Left ventricle myocardium inferior (tissue), 1 donor: ENCODE measurements at regions not wholly inside any gene's neighbourhood (a gene's known extent, or its start where the extent isn't known, plus 50 kb on each side); places are given as distances from the start of the nearest gene placed in this dataset.

ENCODE experiments used
- DNase-seq: peaks from one replicate; pipeline ENCODE4 v3.0.0-alpha.2; 2020
- H3K27ac ChIP-seq: fragments of 200-600 bp; replicated peaks from 2 replicates; pipeline ENCODE4 v1.8.0; 2021
- H3K27me3 ChIP-seq: fragments of 200-600 bp; 2 replicates; pipeline ENCODE4 v1.8.0; 2021; ENCODE audit warnings: low read depth
- H3K36me3 ChIP-seq: fragments of 200-600 bp; 2 replicates; pipeline ENCODE4 v1.8.0; 2021
- H3K4me1 ChIP-seq: fragments of 200-600 bp; 2 replicates; pipeline ENCODE4 v1.8.0; 2021
- H3K4me3 ChIP-seq: fragments of 200-600 bp; 2 replicates; pipeline ENCODE4 v1.8.0; 2021; ENCODE audit warnings: mild to moderate bottlenecking, moderate library complexity
- H3K9me3 ChIP-seq: fragments of 200-600 bp; replicated peaks from 2 replicates; pipeline ENCODE4 v1.8.0; 2021
- intact Hi-C: fragments of 100-400 bp; cut with micrococcal nuclease; formaldehyde crosslinking; loops from one replicate; pipeline ENCODE4 v1.11.0; 2022
- TF ChIP-seq, protein P1 (sequence below): fragments of 200-600 bp; IDR thresholded peaks from 2 replicates; pipeline ENCODE4 v1.8.0; 2021; ENCODE audit warnings: antibody characterized with exemption, mild to moderate bottlenecking, borderline replicate concordance
- donor health status: DM: no; HTN: yes; CAD: no; lungs with severe emphysema.

DNA sequence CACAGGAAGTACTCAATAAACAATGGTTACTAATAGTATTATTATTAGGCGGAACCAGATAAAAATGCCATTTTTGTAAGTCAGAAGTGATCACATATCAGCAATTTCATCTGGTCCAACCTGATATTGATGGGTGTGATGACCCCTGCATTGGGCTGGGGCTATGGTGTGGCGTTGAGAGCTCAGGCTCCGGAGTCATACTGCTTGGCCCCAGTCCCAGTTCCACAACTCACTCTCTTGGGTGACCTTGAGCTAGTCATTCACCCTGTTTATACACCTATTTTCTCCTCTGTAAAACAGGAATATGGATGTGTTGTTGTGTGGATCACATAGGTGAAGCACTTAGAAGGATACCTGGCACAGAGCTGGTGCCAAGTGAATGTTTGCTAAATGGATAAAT lies 229.4 kb upstream of the POU3F1 start:
- Histone ChIP-seq H3K27me3 (peaks cover 58% of the 10 kb centered on the region), H3K36me3 (no peaks in the 10 kb centered on the region), H3K4me1 (no peaks in the 10 kb centered on the region), H3K4me3 (no peak overlapping the region), H3K27ac (no peak overlapping the region), H3K9me3 (peaks cover 33% of the 10 kb centered on the region)
- intact Hi-C loops, result no loop called here
- DNase-seq, result no peak
- TF ChIP-seq, protein P1, sequence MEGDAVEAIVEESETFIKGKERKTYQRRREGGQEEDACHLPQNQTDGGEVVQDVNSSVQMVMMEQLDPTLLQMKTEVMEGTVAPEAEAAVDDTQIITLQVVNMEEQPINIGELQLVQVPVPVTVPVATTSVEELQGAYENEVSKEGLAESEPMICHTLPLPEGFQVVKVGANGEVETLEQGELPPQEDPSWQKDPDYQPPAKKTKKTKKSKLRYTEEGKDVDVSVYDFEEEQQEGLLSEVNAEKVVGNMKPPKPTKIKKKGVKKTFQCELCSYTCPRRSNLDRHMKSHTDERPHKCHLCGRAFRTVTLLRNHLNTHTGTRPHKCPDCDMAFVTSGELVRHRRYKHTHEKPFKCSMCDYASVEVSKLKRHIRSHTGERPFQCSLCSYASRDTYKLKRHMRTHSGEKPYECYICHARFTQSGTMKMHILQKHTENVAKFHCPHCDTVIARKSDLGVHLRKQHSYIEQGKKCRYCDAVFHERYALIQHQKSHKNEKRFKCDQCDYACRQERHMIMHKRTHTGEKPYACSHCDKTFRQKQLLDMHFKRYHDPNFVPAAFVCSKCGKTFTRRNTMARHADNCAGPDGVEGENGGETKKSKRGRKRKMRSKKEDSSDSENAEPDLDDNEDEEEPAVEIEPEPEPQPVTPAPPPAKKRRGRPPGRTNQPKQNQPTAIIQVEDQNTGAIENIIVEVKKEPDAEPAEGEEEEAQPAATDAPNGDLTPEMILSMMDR, result no peak

DNA sequence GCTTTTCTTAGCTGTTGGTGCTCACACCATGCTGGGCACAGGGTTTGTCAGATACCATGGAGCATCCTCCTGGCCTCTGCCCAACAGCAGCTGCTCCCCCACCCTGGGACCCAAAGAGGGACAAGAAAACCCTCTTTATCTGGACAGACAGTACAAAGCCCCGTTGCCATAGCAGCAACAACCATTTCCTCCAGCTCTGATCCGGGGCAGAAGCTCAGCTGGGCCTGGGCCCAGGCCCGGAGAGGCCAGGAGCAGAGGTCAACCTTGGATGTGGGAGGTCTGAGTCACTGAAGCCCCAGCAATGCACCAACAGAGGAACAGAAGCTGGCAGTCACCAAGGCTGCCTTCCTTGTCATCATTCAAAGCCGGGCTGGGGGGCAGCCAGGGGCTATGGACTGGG lies 228.4 kb upstream of the POU3F1 start:
- peak; percentile 17 for DNase-seq
- peaks cover 29% of the 10 kb centered on the region for H3K9me3 ChIP-seq
- intact Hi-C loops, result no loop called here

DNA sequence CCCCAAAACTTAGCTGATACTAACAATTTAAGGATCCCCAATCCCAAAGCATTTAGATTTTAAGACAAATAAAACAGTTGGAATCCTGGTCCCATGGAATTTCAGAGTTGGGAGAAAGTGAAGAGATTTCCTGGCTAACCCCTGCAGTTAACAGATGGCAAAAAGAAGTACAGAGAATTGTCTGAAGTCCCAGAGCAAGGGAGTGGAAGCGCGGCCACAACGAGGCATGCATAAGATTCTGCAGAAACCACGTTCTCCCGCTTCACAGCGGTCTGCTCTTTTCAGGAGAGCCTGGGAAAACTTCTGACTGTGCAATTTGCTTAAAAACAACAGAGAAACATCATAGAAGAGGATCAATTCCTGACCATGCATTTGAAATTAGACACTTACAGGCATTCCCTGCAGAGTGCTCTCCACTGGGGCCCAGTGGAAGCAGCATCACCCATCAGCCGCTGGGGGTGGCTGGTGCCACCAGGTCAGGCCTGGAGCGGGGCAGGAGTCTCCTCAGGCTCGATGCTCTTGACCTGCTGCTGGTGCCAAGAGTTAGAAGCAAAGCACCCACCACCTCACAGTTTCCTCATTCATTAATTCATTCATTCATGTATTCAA lies 226.7 kb upstream of the POU3F1 start:
- Histone ChIP-seq H3K4me3 (no peak overlapping the region), H3K4me1 (no peaks in the 10 kb centered on the region), H3K27me3 (peaks cover 75% of the 10 kb centered on the region), H3K9me3 (peaks cover 13% of the 10 kb centered on the region), H3K27ac (no peak overlapping the region), H3K36me3 (no peaks in the 10 kb centered on the region)
- intact Hi-C loops, result no loop called here
- TF ChIP-seq, protein P1, result no peak
- no peak for DNase-seq

More for the DNA sequence above, 228.4 kb upstream of the POU3F1 start:
- no peaks in the 10 kb centered on the region for H3K4me1 ChIP-seq
- H3K36me3 ChIP-seq, result no peaks in the 10 kb centered on the region
- TF ChIP-seq, protein P1, result no peak
- no peak overlapping the region for H3K27ac ChIP-seq
- no peak overlapping the region for H3K4me3 ChIP-seq
- H3K27me3 ChIP-seq, result peaks cover 61% of the 10 kb centered on the region

DNA sequence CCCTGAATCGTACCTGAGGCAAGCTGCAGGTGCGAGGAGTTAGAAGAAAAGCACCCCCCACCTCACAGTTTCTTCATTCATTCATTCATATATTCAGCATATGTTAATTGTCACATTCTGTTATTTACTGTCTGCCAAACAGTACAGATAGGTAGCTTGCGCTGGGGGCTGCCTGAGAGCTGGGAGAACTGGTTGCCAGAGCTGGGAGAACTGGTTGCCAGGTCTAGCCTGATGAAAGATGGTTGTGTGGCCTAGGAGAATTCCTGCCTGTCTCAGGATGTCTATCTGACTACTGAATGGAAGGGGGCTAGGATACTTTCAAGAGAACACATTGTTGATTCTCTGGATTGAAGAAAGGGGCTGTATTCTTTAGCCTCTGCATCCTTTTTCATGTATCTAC lies 225.9 kb upstream of the POU3F1 start:
- peaks cover 83% of the 10 kb centered on the region for H3K27me3 ChIP-seq
- no peak overlapping the region for H3K27ac ChIP-seq
- no peaks in the 10 kb centered on the region for H3K4me1 ChIP-seq
- H3K9me3 ChIP-seq, result peaks cover 6% of the 10 kb centered on the region
- H3K4me3 ChIP-seq, result no peak overlapping the region
- no peak for DNase-seq
- TF ChIP-seq, protein P1, result no peak
- H3K36me3 ChIP-seq, result no peaks in the 10 kb centered on the region
- intact Hi-C loops, result no loop called here

DNA sequence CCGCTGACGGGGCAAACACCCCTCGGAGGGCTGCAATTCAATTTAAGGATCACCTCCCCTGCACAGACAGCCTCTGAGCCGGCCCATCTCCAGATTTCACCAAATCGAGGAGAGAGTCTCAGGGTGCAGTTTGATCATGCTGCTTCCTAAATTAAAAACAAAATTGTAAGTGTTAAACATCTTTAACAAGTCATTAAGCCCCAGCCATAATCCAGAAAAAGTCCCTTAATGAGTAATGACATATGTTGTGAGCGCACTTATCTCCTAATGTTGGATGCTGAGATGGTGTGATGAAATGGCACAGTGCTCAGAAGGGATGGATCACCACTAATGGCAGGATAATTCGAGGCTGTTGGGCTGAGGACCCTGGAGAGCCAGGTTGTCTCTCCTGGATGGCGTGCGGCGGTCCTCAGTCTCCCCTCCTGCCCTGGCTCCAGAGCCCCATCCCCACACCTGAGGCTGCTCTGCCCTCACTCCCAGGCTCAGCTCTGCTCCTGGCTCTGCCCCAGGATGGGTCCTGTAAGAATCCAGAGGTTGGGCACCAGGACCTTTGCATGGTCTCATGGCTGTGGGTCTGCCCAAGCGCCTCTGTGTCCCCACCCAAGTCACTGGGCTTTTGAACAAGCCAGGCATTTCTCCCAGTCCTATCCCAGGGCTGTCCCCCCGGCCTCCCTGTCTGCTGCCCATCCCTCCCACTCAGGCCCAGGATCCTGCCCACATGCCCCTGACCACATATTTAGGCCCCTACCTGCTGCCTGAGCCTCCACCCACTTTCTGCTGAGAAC lies 224.4 kb upstream of the POU3F1 start:
- no peak overlapping the region for H3K4me3 ChIP-seq
- H3K9me3 ChIP-seq, result no peaks in the 10 kb centered on the region
- H3K36me3 ChIP-seq, result no peaks in the 10 kb centered on the region
- intact Hi-C loops, result no loop called here
- no peak overlapping the region for H3K27ac ChIP-seq
- TF ChIP-seq, protein P1, result no peak
- peaks cover 93% of the 10 kb centered on the region for H3K27me3 ChIP-seq
- DNase-seq, result no peak
- H3K4me1 ChIP-seq, result no peaks in the 10 kb centered on the region
